ENCODE measurements at regions not wholly inside any gene's neighbourhood (a gene's known extent, or its start where the extent isn't known, plus 50 kb on each side); places are given as distances from the start of the nearest gene placed in this dataset.
"Not testable (repeated sequence)": the region's sequence is repeated elsewhere in the genome, so short reads cannot be mapped to it uniquely, and the experiment has no call there.

DNA sequence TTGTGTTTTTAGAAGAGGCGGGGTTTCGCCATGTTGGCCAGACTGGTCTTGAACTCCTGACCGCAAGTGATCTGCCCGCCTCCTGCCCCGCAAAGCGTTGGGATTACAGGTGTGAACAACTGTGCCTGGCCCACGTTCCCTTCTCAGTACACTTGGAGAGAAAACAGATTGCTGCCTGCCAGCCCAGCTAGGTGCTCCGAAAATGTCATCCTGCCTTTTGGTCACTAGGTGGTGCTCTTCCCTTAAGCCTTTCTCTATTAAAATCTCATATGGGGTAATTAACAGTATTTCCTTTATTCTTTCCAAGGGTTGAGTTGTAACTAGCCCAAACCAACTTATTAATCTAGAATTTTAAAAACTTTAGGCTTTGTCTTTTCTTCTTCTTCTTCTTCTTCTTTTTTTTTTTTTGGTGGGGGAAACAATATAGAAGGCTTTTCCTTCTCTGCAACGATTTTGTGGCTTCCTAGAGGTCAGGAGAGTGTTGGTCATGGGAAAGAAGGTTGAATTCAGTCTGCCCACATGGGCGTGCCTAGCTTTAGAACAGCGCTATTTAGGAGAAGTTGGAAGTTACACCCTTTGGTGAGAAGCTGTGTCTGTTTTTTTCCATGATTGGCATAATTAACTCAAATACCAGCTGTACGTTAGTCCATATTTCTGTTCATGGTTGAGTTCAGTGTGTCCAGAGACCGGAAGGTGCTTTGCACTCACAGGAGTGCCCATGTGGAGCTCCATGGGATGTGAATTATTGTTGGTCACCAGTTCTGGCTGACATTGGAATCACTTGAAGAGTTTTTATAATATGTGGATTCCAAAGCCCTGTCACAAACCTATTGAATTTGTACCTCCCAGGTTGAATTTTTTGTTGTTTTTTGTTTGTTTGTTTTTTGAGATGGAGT lies 110.1 kb downstream of the LAT start:
- DNase-seq: not testable (repeated sequence)

DNA sequence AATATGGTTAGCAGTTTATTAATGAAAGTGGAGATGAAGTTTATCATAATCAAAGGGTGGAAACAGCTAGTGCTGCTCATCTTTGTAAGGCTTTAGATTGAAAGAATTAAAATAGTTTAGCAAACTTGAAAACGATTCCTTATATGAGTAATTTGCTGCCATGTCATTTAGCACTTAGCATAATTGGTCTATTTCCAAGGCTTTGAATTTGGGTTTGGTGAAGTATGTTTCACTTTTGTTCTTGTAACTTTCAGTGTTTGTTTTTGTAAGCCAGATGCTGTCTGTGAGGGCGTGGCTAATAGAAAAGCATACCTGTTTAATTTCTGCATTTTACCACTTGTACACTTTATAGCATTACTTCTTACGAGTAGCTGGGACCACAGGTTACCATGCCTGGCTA lies 109.5 kb downstream of the LAT start:
- not testable (repeated sequence) for DNase-seq

DNA sequence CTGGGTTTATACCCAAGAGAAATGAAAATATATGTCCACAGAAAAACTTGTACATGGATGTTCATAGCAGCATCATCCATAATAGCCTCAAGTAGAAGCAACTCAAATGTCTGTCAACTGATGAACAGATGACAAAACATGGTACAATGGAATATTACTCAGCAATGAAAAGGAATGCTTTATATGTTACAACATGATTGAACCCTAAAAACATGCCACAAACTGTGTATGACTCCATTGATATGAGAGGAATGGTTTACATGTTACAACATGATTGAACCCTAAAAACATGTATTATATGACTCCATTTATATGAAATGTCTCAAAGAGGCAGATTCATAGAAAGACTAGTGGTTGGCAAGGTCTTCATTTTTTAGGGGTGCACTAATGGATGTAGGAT lies 104.8 kb downstream of the LAT start:
- DNase-seq: not testable (repeated sequence)

DNA sequence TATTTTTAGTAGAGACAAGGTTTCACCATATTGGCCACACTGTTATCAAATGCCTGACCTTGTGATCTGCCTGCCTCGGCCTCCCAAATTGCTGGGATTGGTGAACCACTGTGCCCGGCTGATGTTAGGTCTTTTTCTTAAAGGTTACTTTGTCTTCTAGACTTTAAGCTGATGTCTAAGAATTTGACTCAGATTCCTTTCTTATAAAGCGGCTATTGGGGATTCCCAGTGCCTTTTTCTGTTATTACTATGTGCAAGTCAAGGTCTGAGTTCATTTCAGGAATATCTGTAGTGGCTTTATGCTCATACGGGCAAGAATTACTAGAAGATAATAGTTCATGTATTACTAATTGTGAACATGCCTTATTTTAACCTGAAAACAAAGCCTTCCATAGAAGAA lies 102.8 kb downstream of the LAT start:
- DNase-seq: not testable (repeated sequence)

DNA sequence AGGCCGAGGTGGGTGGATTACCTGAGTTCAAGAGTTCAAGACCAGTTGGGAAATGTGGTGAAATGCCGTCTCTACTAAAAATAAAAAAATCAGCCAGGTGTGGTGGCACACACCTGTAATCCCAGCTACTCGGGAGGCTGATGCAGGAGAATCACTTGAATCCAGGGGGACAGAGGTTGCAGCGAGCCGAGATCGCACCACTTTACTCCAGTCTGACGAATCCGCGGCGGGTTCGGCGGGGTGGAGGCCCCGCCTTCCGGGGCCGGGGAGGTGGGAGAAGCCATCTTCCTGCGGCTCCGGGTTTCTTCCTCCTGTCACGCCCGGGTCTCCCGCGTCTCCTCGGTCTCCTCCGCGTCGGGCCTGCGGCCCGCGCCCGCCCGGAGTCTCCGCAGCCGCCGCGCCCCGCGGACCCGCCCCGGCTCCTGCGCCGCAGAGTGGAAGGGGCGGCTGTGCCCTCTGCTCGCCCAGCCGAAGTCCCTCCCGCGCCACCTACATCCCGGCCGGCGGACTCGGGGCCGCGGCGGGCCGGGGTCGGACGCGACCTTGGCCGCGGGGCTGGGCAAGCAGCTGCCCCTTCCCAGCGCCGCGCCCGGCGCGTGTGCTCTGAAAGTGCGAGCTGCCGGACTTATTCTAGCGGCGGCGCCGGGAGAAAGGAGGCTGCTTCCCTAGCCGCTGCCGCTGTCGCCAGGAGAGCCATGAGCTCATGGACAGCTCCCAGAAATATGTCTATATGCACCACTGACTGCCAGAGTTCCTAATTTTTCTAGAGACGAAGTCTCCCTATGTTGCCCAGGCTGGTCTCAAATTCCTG lies 97.2 kb downstream of the LAT start:
- peak; percentile 29 for DNase-seq

DNA sequence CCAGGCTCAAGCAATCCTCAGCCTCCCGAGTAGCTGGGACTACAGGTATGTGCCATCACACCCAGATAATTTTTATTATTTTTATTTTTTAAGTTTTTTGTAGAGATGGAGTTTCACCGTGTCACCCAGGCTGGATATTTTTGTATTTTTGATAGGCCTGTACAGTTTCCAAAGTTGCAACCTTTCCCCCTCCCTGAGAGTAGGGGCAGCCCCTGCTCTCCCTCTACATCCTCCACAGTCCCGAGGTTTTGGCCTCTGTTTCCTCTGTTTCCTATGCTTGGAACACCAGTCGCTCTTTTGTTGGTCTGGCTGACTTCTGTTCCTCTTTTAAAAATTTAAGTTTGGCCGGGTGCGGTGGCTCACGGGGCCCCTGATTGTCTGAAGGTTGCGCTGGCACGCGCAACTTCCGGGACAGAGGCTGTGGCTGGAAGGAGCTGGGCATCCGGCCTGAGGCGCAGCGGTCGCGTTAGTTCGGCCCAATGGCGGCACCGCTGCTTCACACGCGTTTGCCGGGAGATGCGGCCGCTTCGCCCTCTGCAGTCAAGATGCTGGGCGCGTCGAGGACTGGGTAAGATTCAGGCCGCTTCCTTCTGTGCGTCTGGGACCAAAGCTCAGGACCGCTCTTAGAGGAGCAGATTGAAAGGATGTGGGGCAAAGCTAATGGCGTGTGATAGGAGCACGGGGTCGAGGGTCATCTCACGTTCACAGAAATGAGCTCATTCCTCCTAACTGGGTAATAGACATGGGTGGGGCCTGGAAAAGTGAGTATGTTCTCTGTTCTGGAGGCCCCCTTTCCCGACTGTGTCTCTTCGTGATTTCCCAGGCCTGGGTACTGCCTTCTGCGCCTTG lies 89.9 kb downstream of the LAT start:
- peak; percentile 24 for DNase-seq

DNA sequence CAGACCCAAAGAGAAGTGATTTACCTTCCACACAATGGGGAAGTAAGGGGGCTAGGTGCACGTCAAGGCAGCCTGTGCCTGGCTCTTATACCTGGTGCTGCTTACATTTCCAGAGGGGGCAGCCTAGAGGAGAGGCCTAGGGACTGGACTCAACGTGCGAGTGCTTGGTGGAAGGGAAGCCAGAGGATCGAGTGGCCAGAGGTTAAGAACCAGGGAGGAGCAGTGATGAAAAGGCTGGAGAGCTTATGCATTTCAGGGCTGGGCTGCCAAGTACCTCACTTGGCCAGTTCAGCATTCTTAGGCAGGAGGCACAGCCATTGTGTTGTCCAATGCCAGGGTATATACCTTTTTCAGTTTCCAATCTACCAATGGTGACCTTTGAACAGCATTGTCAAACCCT lies 77.4 kb downstream of the LAT start:
- not testable (repeated sequence) for DNase-seq

DNA sequence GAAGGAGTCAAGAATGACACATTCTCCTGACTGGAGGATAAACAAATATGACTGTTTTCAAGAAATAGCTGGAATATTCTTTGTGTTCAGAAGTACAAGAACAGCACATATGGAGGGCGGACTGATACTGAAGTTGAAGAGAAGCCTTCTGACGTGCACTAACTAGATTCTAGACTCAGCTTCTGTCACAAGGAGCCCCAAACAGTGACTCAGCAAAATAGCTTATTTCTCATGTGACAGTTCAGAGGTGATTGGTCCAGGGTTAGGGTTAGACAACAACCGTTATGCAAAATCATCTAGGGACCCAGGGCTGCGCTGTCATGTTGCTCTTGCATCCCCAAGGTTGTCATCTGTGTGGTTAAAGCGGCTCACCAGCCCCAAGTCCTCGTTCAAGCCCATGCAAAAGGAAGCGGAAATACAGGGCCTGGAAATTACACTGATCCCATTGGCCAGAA lies 76.6 kb downstream of the LAT start:
- not testable (repeated sequence) for DNase-seq

DNA sequence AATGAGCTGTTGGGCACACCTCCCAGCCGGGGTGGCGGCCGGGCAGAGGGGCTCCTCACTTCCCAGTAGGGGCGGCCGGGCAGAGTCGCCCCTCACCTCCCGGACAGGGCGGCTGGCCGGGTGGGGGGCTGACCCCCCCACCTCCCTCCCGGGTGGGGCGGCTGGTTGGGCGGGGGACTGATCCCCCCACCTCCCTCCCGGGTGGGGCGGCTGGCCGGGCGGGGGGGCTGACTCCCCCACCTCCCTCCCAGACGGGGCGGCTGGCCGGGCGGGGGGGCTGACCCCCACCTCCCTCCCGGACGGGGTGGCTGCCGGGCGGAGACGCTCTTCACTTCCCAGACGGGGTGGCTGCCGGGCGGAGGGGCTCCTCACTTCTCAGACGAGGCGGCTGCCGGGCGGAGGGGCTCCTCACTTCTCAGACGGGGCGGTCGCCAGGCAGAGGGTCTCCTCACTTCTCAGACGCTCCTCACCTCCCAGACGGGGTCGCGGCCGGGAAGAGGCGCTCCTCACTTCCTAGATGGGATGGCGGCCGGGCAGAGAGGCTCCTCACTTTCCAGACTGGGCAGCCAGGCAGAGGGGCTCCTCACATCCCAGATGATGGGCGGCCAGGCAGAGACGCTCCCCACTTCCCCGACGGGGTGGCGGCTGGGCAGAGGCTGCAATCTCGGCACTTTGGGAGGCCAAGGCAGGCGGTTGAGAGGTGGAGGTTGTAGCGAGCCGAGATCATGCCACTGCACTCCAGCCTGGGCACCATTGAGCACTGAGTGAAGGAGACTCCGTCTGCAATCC lies 75.4 kb downstream of the LAT start:
- DNase-seq: not testable (repeated sequence)

DNA sequence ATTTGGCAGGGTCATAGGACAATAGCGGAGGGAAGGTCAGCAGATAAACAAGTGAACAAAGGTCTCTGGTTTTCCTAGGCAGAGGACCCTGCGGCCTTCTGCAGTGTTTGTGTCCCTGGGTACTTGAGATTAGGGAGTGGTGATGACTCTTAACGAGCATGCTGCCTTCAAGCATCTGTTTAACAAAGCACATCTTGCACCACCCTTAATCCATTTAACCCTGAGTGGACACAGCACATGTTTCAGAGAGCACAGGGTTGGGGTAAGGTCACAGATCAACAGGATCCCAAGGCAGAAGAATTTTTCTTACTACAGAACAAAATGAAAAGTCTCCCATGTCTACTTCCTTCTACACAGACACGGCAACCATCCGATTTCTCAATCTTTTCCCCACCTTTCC lies 74.7 kb downstream of the LAT start:
- DNase-seq: not testable (repeated sequence)
